ENCODE measurements at regions not wholly inside any gene's neighbourhood (a gene's known extent, or its start where the extent isn't known, plus 50 kb on each side); places are given as distances from the start of the nearest gene placed in this dataset.

GRCh38 chr4:144363890-144364289 is 223.4 kb upstream of the GYPA start:
- TF ChIP-seq, protein P1, sequence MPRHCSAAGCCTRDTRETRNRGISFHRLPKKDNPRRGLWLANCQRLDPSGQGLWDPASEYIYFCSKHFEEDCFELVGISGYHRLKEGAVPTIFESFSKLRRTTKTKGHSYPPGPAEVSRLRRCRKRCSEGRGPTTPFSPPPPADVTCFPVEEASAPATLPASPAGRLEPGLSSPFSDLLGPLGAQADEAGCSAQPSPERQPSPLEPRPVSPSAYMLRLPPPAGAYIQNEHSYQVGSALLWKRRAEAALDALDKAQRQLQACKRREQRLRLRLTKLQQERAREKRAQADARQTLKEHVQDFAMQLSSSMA (CRISPR knock-in tag; IDR thresholded peaks at IDR 0.05), result no peak
- TF ChIP-seq CHD2 (IDR thresholded peaks at IDR 0.05; ENCODE audit: low read depth, low read length), result no peak
- TF ChIP-seq, protein P2, sequence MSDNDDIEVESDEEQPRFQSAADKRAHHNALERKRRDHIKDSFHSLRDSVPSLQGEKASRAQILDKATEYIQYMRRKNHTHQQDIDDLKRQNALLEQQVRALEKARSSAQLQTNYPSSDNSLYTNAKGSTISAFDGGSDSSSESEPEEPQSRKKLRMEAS (IDR thresholded peaks at IDR 0.05), result no peak
- TF ChIP-seq ZBTB26 (CRISPR knock-in tag; IDR thresholded peaks at IDR 0.05; ENCODE audit: borderline replicate concordance), result no peak
- TF ChIP-seq, protein P3, sequence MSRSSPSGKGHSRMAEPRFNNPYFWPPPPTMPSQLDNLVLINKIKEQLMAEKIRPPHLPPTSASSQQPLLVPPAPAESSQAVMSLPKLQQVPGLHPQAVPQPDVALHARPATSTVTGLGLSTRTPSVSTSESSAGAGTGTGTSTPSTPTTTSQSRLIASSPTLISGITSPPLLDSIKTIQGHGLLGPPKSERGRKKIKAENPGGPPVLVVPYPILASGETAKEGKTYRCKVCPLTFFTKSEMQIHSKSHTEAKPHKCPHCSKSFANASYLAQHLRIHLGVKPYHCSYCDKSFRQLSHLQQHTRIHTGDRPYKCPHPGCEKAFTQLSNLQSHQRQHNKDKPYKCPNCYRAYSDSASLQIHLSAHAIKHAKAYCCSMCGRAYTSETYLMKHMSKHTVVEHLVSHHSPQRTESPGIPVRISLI (CRISPR knock-in tag; IDR thresholded peaks at IDR 0.05; ENCODE audit: borderline replicate concordance), result no peak
- TF ChIP-seq, protein P4, sequence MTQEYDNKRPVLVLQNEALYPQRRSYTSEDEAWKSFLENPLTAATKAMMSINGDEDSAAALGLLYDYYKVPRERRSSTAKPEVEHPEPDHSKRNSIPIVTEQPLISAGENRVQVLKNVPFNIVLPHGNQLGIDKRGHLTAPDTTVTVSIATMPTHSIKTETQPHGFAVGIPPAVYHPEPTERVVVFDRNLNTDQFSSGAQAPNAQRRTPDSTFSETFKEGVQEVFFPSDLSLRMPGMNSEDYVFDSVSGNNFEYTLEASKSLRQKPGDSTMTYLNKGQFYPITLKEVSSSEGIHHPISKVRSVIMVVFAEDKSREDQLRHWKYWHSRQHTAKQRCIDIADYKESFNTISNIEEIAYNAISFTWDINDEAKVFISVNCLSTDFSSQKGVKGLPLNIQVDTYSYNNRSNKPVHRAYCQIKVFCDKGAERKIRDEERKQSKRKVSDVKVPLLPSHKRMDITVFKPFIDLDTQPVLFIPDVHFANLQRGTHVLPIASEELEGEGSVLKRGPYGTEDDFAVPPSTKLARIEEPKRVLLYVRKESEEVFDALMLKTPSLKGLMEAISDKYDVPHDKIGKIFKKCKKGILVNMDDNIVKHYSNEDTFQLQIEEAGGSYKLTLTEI (CRISPR knock-in tag; conservative IDR thresholded peaks at IDR 0.05), result no peak
- TF ChIP-seq ZNF704 (CRISPR knock-in tag; IDR thresholded peaks at IDR 0.05; ENCODE audit: borderline replicate concordance), result no peak
- TF ChIP-seq ZNF496 (CRISPR knock-in tag; IDR thresholded peaks at IDR 0.05; ENCODE audit: insufficient replicate concordance), result no peak
- TF ChIP-seq, protein P5, sequence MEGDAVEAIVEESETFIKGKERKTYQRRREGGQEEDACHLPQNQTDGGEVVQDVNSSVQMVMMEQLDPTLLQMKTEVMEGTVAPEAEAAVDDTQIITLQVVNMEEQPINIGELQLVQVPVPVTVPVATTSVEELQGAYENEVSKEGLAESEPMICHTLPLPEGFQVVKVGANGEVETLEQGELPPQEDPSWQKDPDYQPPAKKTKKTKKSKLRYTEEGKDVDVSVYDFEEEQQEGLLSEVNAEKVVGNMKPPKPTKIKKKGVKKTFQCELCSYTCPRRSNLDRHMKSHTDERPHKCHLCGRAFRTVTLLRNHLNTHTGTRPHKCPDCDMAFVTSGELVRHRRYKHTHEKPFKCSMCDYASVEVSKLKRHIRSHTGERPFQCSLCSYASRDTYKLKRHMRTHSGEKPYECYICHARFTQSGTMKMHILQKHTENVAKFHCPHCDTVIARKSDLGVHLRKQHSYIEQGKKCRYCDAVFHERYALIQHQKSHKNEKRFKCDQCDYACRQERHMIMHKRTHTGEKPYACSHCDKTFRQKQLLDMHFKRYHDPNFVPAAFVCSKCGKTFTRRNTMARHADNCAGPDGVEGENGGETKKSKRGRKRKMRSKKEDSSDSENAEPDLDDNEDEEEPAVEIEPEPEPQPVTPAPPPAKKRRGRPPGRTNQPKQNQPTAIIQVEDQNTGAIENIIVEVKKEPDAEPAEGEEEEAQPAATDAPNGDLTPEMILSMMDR (CRISPR knock-in tag; IDR thresholded peaks at IDR 0.05), result no peak
- TF ChIP-seq CREB1 (IDR thresholded peaks at IDR 0.05), result no peak
- TF ChIP-seq CREB1 (CRISPR knock-in tag; IDR thresholded peaks at IDR 0.05), result no peak
- no peak for TF ChIP-seq EHMT2 (IDR thresholded peaks at IDR 0.05; ENCODE audit: borderline replicate concordance, low read depth, low read length)
- no peak for TF ChIP-seq TBL1XR1 (IDR thresholded peaks at IDR 0.05; ENCODE audit: borderline replicate concordance, low read length, partially characterized antibody)
- TF ChIP-seq POLR2A (IDR thresholded peaks at IDR 0.05; ENCODE audit: insufficient read depth in 1 of 2, low read depth in 2 of 2, low read length in 2 of 2), result no peak
